ENCODE measurements at regions not wholly inside any gene's neighbourhood (a gene's known extent, or its start where the extent isn't known, plus 50 kb on each side); places are given as distances from the start of the nearest gene placed in this dataset.

DNA sequence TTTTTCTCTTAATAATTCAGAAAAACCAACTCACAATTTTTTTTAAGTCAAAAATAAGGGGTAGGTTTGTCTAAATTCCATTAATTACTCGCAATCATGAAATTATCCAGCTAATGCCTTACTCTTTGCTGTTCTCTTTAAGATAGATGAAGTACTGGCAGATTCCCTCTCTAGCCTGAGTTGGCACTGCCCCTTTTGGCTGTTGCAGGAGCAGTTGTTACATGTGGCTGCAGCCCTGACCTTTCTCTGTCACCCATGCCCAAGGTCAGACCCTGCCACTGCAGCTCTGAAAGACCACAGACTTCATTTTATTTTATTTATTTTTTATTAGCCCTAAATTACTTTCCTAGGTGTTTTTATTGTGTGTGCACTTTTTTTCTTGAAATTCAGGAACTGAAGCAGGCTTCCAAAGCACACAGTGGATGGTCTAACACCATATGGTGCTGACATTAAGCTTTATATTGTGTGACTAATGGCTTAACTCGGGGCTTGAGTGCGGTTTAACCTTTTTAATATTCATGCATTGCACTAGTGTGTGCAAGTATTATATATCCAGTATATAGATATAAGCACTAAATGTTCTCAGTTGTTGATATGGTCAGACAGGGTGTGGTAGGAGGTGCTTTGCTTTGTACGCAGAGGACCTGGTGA is 313.0 kb downstream of the CDH2 start:
- TF ChIP-seq CSDC2 (CRISPR knock-in tag; IDR thresholded peaks at IDR 0.05) (no peak), PPARA (CRISPR knock-in tag; IDR thresholded peaks at IDR 0.05; ENCODE audit: borderline replicate concordance) (no peak), ZNF70 (CRISPR knock-in tag; IDR thresholded peaks at IDR 0.05) (no peak)
- TF ChIP-seq, protein P1, sequence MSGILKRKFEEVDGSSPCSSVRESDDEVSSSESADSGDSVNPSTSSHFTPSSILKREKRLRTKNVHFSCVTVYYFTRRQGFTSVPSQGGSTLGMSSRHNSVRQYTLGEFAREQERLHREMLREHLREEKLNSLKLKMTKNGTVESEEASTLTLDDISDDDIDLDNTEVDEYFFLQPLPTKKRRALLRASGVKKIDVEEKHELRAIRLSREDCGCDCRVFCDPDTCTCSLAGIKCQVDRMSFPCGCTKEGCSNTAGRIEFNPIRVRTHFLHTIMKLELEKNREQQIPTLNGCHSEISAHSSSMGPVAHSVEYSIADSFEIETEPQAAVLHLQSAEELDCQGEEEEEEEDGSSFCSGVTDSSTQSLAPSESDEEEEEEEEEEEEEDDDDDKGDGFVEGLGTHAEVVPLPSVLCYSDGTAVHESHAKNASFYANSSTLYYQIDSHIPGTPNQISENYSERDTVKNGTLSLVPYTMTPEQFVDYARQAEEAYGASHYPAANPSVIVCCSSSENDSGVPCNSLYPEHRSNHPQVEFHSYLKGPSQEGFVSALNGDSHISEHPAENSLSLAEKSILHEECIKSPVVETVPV (CRISPR knock-in tag; IDR thresholded peaks at IDR 0.05): no peak
- TF ChIP-seq, protein P2, sequence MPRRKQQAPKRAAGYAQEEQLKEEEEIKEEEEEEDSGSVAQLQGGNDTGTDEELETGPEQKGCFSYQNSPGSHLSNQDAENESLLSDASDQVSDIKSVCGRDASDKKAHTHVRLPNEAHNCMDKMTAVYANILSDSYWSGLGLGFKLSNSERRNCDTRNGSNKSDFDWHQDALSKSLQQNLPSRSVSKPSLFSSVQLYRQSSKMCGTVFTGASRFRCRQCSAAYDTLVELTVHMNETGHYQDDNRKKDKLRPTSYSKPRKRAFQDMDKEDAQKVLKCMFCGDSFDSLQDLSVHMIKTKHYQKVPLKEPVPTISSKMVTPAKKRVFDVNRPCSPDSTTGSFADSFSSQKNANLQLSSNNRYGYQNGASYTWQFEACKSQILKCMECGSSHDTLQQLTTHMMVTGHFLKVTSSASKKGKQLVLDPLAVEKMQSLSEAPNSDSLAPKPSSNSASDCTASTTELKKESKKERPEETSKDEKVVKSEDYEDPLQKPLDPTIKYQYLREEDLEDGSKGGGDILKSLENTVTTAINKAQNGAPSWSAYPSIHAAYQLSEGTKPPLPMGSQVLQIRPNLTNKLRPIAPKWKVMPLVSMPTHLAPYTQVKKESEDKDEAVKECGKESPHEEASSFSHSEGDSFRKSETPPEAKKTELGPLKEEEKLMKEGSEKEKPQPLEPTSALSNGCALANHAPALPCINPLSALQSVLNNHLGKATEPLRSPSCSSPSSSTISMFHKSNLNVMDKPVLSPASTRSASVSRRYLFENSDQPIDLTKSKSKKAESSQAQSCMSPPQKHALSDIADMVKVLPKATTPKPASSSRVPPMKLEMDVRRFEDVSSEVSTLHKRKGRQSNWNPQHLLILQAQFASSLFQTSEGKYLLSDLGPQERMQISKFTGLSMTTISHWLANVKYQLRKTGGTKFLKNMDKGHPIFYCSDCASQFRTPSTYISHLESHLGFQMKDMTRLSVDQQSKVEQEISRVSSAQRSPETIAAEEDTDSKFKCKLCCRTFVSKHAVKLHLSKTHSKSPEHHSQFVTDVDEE (CRISPR knock-in tag; IDR thresholded peaks at IDR 0.05): no peak
- TF ChIP-seq, protein P3, sequence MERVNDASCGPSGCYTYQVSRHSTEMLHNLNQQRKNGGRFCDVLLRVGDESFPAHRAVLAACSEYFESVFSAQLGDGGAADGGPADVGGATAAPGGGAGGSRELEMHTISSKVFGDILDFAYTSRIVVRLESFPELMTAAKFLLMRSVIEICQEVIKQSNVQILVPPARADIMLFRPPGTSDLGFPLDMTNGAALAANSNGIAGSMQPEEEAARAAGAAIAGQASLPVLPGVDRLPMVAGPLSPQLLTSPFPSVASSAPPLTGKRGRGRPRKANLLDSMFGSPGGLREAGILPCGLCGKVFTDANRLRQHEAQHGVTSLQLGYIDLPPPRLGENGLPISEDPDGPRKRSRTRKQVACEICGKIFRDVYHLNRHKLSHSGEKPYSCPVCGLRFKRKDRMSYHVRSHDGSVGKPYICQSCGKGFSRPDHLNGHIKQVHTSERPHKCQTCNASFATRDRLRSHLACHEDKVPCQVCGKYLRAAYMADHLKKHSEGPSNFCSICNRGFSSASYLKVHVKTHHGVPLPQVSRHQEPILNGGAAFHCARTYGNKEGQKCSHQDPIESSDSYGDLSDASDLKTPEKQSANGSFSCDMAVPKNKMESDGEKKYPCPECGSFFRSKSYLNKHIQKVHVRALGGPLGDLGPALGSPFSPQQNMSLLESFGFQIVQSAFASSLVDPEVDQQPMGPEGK (CRISPR knock-in tag; IDR thresholded peaks at IDR 0.05; ENCODE audit: borderline replicate concordance): no peak
